ENCODE measurements at regions not wholly inside any gene's neighbourhood (a gene's known extent, or its start where the extent isn't known, plus 50 kb on each side); places are given as distances from the start of the nearest gene placed in this dataset.

- TF ChIP-seq CTCF (IDR thresholded peaks at IDR 0.05): no peak
- TF ChIP-seq POLR2A (IDR thresholded peaks at IDR 0.05): no peak
Measured at GRCh38 chr10:71059054-71059818, 153.1 kb upstream of the UNC5B start.
